ENCODE measurements at regions not wholly inside any gene's neighbourhood (a gene's known extent, or its start where the extent isn't known, plus 50 kb on each side); places are given as distances from the start of the nearest gene placed in this dataset.

DNA sequence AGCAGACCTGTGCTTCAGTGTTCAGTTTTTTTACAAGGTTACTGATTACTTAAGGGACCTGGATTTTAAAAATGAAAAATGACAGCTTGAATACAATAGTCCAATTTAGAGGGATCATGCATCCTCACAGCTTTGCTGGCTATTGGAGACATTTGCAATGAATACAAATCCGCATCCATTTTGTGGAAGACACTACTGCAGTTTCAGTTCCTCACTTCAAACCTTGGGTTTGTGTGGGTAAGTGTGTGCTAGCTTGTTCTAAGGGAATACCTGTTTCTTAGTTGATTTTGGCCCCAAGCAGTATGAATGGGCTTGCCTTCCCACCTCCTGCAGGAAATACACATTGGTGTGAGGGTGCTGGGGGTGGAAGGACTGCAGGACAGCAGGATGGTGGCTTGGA, 222.4 kb downstream of the OLFM4 start:
- TF ChIP-seq CTCF (IDR thresholded peaks at IDR 0.05; ENCODE audit: low read depth, low read length), result no peak
- ChIA-PET POLR2A (no interaction called here), CTCF (interaction anchor here (0.6 to 2.6 kb wide), 20 partner anchors 8 to 553 kb away, joined by 3 to 20 read pairs (median 4); no protein-coding TSS in a partner anchor)
- no peak overlapping the region for H3K4me3 ChIP-seq (ENCODE audit: low read depth, low read length)
- H3K27me3 ChIP-seq (ENCODE audit: control insufficient read depth, insufficient read depth, low read length), result no peaks in the 10 kb centered on the region
- H3K27ac ChIP-seq (ENCODE audit: low read depth, low read length), result no peak overlapping the region
- DNase-seq (ENCODE audit: low read depth, low spot score), result no peak
- H3K9me3 ChIP-seq (ENCODE audit: control insufficient read depth, insufficient read depth, low read length), result peaks cover 4% of the 10 kb centered on the region; the same call in 1 of the 2 replicates

GRCh38 chr13:53254500-53254899, 225.9 kb downstream of the OLFM4 start:
- H3K27me3 ChIP-seq (ENCODE audit: control insufficient read depth, insufficient read depth, low read length), result no peaks in the 10 kb centered on the region
- H3K27ac ChIP-seq (ENCODE audit: low read depth, low read length), result no peak overlapping the region
- H3K4me3 ChIP-seq (ENCODE audit: low read depth, low read length), result no peak overlapping the region
- no peak for DNase-seq (ENCODE audit: low read depth, low spot score)
- POLR2A ChIA-PET, result no interaction called here
- peaks cover 10% of the 10 kb centered on the region for H3K9me3 ChIP-seq (ENCODE audit: control insufficient read depth, insufficient read depth, low read length)
- no peak for TF ChIP-seq CTCF (IDR thresholded peaks at IDR 0.05; ENCODE audit: low read depth, low read length)
- CTCF ChIA-PET, result no interaction called here

GRCh38 chr13:53255795-53256194, 227.2 kb downstream of the OLFM4 start:
- H3K9me3 ChIP-seq (ENCODE audit: control insufficient read depth, insufficient read depth, low read length), result peaks cover 13% of the 10 kb centered on the region
- CTCF ChIA-PET, result no interaction called here
- no peak for TF ChIP-seq CTCF (IDR thresholded peaks at IDR 0.05; ENCODE audit: low read depth, low read length)
- H3K27ac ChIP-seq (ENCODE audit: low read depth, low read length), result no peak overlapping the region
- H3K4me3 ChIP-seq (ENCODE audit: low read depth, low read length), result no peak overlapping the region
- no peaks in the 10 kb centered on the region for H3K27me3 ChIP-seq (ENCODE audit: control insufficient read depth, insufficient read depth, low read length)
- POLR2A ChIA-PET, result no interaction called here
- DNase-seq (ENCODE audit: low read depth, low spot score), result no peak

DNA sequence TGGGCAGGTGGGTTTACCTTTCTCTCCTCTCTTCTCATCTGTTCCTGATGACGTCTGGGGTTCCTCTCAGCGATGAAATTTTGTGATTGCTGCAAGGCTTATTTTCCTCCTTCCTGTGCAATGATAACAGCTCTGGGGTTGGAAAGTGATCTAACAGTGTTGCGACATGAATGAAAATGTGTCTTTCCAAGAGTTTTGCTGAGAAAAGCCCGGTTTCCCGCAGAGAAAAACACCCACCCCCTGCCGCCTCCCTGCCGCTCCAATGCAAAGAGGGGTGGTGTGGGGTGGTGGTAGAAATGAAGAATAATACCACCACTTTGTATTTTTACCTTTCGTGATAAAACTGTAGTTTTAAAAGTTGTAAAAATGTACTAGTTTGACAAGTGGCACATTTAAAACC, 232.0 kb downstream of the OLFM4 start:
- no peak overlapping the region for H3K27ac ChIP-seq (ENCODE audit: low read depth, low read length)
- no peak overlapping the region for H3K4me3 ChIP-seq (ENCODE audit: low read depth, low read length)
- H3K9me3 ChIP-seq (ENCODE audit: control insufficient read depth, insufficient read depth, low read length), result peaks cover 13% of the 10 kb centered on the region
- TF ChIP-seq CTCF (IDR thresholded peaks at IDR 0.05; ENCODE audit: low read depth, low read length), result no peak
- ChIA-PET POLR2A (no interaction called here), CTCF (interaction anchor here (1.4 kb wide), 1 partner anchor 10 kb away, joined by 8 read pairs; no protein-coding TSS in a partner anchor)
- H3K27me3 ChIP-seq (ENCODE audit: control insufficient read depth, insufficient read depth, low read length), result no peaks in the 10 kb centered on the region
- no peak for DNase-seq (ENCODE audit: low read depth, low spot score)

DNA sequence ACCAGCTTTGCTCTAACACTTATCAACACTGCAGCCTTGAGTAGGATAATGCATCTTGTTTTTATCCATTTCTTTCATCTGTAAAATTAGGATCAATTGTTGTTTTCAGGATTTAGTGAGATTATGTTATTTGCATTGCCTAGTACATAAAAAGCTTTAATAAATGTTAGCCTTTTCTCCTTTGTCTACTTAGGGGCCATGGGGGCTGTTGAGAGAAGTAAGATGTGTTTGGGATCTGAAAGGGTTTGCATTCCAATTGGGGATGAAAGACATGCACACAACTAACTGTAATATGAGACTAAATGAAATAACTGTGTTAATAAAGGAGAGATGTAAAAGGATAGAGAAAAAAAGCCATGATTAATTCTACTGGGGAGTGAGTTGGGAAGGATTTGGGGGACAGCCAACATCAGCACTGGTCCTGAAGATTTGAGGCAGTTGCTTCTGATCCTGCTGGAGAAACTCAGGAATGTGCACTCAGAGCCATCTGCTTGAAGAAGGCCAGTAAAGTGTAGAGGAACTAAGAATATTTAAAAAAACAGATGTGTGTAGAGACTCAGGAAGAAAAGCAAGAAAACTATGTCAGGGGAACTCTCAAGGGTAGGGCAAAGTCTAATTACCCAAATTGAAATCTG, 236.3 kb downstream of the OLFM4 start:
- Histone ChIP-seq H3K9me3 (ENCODE audit: control insufficient read depth, insufficient read depth, low read length) (peaks cover 6% of the 10 kb centered on the region; the same call in 1 of the 2 replicates), H3K4me3 (ENCODE audit: low read depth, low read length) (no peak overlapping the region), H3K27me3 (ENCODE audit: control insufficient read depth, insufficient read depth, low read length) (no peaks in the 10 kb centered on the region), H3K27ac (ENCODE audit: low read depth, low read length) (no peak overlapping the region)
- DNase-seq (ENCODE audit: low read depth, low spot score), result no peak
- POLR2A ChIA-PET, result no interaction called here
- CTCF ChIA-PET, result no interaction called here
- TF ChIP-seq CTCF (IDR thresholded peaks at IDR 0.05; ENCODE audit: low read depth, low read length), result no peak

All from AG04450 (cell line).